ENCODE measurements at regions not wholly inside any gene's neighbourhood (a gene's known extent, or its start where the extent isn't known, plus 50 kb on each side); places are given as distances from the start of the nearest gene placed in this dataset.

DNA sequence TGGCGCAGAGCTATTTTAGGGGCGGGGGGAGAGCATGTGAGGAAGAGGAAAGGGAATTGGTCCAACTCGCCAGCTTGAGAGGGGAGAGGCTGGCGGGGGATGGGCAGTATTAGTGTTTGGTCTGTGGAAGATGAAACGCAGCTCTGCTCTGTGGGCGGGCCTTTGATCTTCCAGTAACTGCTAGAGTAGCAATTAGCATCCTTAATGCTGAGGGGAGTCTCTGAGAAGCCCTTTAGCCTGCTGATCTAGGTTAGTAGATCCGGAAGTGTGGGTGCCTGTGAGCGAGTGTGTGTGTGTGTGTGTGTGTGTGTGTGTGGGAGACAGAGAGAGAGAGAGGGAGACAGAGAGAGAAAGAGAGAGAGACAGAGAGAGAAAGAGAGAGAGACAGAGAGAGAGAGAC lies 117.2 kb upstream of the BACH2 start:
- TF ChIP-seq CTCF (IDR thresholded peaks at IDR 0.05), result no peak
- DNase-seq (peak in 3 of 4 donors; percentile 47 to 70 (median 57)), ATAC-seq (peak; percentile 76)
- H3K27me3 ChIP-seq, result peaks cover 0 to 5% of the 10 kb centered on the region in 2 donors
- H3K9me3 ChIP-seq, result no peaks in the 10 kb centered on the region
- intact Hi-C loops (cut with DNase I), result no loop called here
- no peaks in the 10 kb centered on the region for H3K36me3 ChIP-seq
- H3K27ac ChIP-seq, result no peak overlapping the region
- peaks cover 0 to 5% of the 10 kb centered on the region in 2 donors for H3K4me1 ChIP-seq
- H3K4me3 ChIP-seq, result peak overlapping the region in 1 of 2 donors; percentile 11

DNA sequence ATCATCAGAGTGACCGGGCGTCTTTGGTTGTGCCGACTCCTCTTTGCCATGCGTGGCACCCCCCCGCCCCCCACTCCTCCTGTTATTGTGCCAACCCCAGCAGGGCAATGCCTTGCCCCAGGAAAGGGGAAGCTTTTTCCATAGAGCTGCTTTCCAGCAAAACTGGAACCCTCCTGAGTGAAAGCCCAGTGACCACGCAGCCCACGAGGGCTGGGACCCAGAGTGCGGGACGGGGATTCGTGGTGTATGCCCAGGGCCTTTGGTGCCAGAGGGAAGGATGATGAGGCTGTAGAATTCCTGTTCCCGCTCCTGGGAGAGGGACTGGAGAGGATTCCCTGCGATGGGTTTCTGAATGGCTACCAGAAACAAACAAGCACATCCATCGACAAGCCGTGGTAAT lies 116.8 kb upstream of the BACH2 start:
- H3K36me3 ChIP-seq, result no peaks in the 10 kb centered on the region
- DNase-seq, result no peak
- TF ChIP-seq CTCF (IDR thresholded peaks at IDR 0.05), result no peak
- peaks cover 0 to 5% of the 10 kb centered on the region in 2 donors for H3K4me1 ChIP-seq
- no peaks in the 10 kb centered on the region for H3K9me3 ChIP-seq
- peak overlapping the region in 1 of 2 donors; percentile 11 for H3K4me3 ChIP-seq
- peaks cover 0 to 5% of the 10 kb centered on the region in 2 donors for H3K27me3 ChIP-seq
- no peak for ATAC-seq
- H3K27ac ChIP-seq, result no peak overlapping the region
- intact Hi-C loops (cut with DNase I), result no loop called here

- no peak for TF ChIP-seq CTCF (IDR thresholded peaks at IDR 0.05)
- ATAC-seq (no peak), DNase-seq (no peak)
- intact Hi-C loops (cut with DNase I), result no loop called here
- Histone ChIP-seq H3K4me1 (peaks cover 0 to 5% of the 10 kb centered on the region in 2 donors), H3K36me3 (no peaks in the 10 kb centered on the region), H3K4me3 (no peak overlapping the region), H3K27ac (no peak overlapping the region), H3K9me3 (no peaks in the 10 kb centered on the region), H3K27me3 (peaks cover 0 to 5% of the 10 kb centered on the region in 2 donors)
These were observed 116.1 kb upstream of the BACH2 start for GRCh38 chr6:90412538-90413369.

- DNase-seq (no peak), ATAC-seq (no peak)
- H3K27me3 ChIP-seq, result peaks cover 0 to 5% of the 10 kb centered on the region in 2 donors
- H3K4me1 ChIP-seq, result peaks cover 0 to 5% of the 10 kb centered on the region in 2 donors
- no peaks in the 10 kb centered on the region for H3K36me3 ChIP-seq
- H3K4me3 ChIP-seq, result no peak overlapping the region
- no peaks in the 10 kb centered on the region for H3K9me3 ChIP-seq
- intact Hi-C loops (cut with DNase I), result no loop called here
- H3K27ac ChIP-seq, result no peak overlapping the region
- no peak for TF ChIP-seq CTCF (IDR thresholded peaks at IDR 0.05)
These were observed 114.7 kb upstream of the BACH2 start for GRCh38 chr6:90411292-90411781.

DNA sequence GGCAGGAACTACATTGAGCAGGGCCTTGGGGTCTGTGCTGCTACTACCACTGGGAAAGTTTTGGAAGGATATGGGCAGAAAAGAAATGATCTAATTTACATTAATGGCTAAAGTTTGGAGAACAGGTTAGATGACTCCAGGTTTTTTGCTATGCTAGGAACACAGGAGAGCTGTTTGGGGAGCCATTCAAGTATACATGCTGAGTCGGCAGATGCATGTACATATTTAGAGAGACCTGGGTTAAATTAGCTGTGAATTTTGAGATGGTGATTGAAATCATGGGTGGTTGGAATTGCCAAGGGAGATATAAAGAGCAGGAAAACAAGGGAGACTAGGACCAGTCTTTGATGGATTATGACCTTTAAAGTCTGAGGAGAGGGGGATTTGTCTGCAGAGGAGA lies 113.1 kb upstream of the BACH2 start:
- Histone ChIP-seq H3K4me3 (no peak overlapping the region), H3K27me3 (peaks cover 0 to 5% of the 10 kb centered on the region in 2 donors), H3K4me1 (peaks cover 0 to 5% of the 10 kb centered on the region in 2 donors), H3K9me3 (no peaks in the 10 kb centered on the region), H3K27ac (no peak overlapping the region), H3K36me3 (no peaks in the 10 kb centered on the region)
- ATAC-seq (no peak), DNase-seq (no peak)
- no peak for TF ChIP-seq CTCF (IDR thresholded peaks at IDR 0.05)
- intact Hi-C loops (cut with DNase I), result no loop called here
